Fibroblast of lung (primary cell): ENCODE measurements at regions not wholly inside any gene's neighbourhood (a gene's known extent, or its start where the extent isn't known, plus 50 kb on each side); places are given as distances from the start of the nearest gene placed in this dataset.
A peak's percentile ranks its signal among the peaks of the same experiment; 100 is the strongest.

Experiments
- DNase-seq, 2 donors: peaks; one replicate each; pipeline versions ENCODE4 v3.0.0 to v3.0.0-alpha.2; 2010; ENCODE audit warnings: low read depth in 2 of 2
- H2AFZ ChIP-seq: 2 replicates; pipeline ENCODE4 v1.5.1; 2012; ENCODE audit warnings: low read length, control low read depth, inconsistent platforms
- H3K27ac ChIP-seq: 2 replicates; pipeline ENCODE4 v1.5.1; 2011; ENCODE audit warnings: low read length, control low read depth; ENCODE audit not compliant: insufficient read depth
- H3K27me3 ChIP-seq: 2 replicates; pipeline ENCODE4 v1.5.1; 2011; ENCODE audit warnings: mild to moderate bottlenecking, low read length; ENCODE audit not compliant: control insufficient read depth, insufficient read depth
- H3K36me3 ChIP-seq: 2 replicates; pipeline ENCODE4 v1.5.1; 2011; ENCODE audit warnings: low read length; ENCODE audit not compliant: control insufficient read depth, insufficient read depth
- H3K4me1 ChIP-seq: 2 replicates; pipeline ENCODE4 v1.5.1; 2011; ENCODE audit warnings: low read length; ENCODE audit not compliant: control insufficient read depth, insufficient read depth; ENCODE audit errors: extremely low read depth
- H3K4me2 ChIP-seq: 2 replicates; pipeline ENCODE4 v1.5.1; 2011; ENCODE audit warnings: low read length, control low read depth; ENCODE audit not compliant: insufficient read depth; ENCODE audit errors: extremely low read depth
- H3K4me3 ChIP-seq, 4 experiments: fragments of 200-600 bp in 1 of 4; sonication (generic) in 1 of 4; replicated peaks in 1 of 4; 2 replicates each; pipeline ENCODE4 v1.5.1; 2011 to 2016; ENCODE audit warnings: low read length in 4 of 4, low read depth in 3 of 4, mild to moderate bottlenecking in 3 of 4, control low read depth in 2 of 4, inconsistent platforms in 1 of 4, mixed read lengths in 1 of 4; ENCODE audit not compliant: insufficient read depth in 1 of 4; ENCODE audit errors: control extremely low read depth in 1 of 4
- H3K79me2 ChIP-seq: 2 replicates; pipeline ENCODE4 v1.5.1; 2012; ENCODE audit warnings: mild to moderate bottlenecking, low read length, inconsistent platforms; ENCODE audit not compliant: control insufficient read depth, insufficient read depth
- H3K9ac ChIP-seq: 2 replicates; pipeline ENCODE4 v1.5.1; 2011; ENCODE audit warnings: mild to moderate bottlenecking, low read length, control low read depth; ENCODE audit not compliant: insufficient read depth
- H3K9me3 ChIP-seq: 2 replicates; pipeline ENCODE4 v1.5.1; 2012; ENCODE audit warnings: low read depth, low read length; ENCODE audit not compliant: control insufficient read depth, insufficient read depth
- H4K20me1 ChIP-seq: 2 replicates; pipeline ENCODE4 v1.5.1; 2011; ENCODE audit warnings: low read length; ENCODE audit not compliant: control insufficient read depth, insufficient read depth; ENCODE audit errors: extremely low read depth
- EZH2 ChIP-seq: IDR thresholded peaks from 2 replicates; pipeline ENCODE4 v1.5.1; 2012; ENCODE audit warnings: low read length, control low read depth, mild to moderate bottlenecking; ENCODE audit errors: missing control alignments
- TF ChIP-seq, protein P1 (sequence below), 2 donors: IDR thresholded peaks in 1 of 2; conservative IDR thresholded peaks in 1 of 2; 1 replicate in 1 of 2; 2 replicates in 1 of 2; pipeline ENCODE4 v1.5.1; 2011 to 2012; ENCODE audit warnings: low read length in 2 of 2, control low read depth in 1 of 2, inconsistent platforms in 1 of 2, low read depth in 1 of 2, mild to moderate bottlenecking in 1 of 2

- peak in 1 of 2 donors; percentile 23 for DNase-seq
- Histone ChIP-seq H3K9ac (no peak overlapping the region), H3K27me3 (no peaks in the 10 kb centered on the region), H3K9me3 (no peaks in the 10 kb centered on the region), H3K4me2 (no peak overlapping the region), H3K27ac (peak overlapping the region; percentile 64), H3K4me1 (peaks cover 4% of the 10 kb centered on the region), H2AFZ (no peak overlapping the region), H4K20me1 (no peaks in the 10 kb centered on the region), H3K79me2 (no peaks in the 10 kb centered on the region), H3K36me3 (no peaks in the 10 kb centered on the region), H3K4me3 (no peak overlapping the region)
- TF ChIP-seq EZH2: no peak
- TF ChIP-seq, protein P1, sequence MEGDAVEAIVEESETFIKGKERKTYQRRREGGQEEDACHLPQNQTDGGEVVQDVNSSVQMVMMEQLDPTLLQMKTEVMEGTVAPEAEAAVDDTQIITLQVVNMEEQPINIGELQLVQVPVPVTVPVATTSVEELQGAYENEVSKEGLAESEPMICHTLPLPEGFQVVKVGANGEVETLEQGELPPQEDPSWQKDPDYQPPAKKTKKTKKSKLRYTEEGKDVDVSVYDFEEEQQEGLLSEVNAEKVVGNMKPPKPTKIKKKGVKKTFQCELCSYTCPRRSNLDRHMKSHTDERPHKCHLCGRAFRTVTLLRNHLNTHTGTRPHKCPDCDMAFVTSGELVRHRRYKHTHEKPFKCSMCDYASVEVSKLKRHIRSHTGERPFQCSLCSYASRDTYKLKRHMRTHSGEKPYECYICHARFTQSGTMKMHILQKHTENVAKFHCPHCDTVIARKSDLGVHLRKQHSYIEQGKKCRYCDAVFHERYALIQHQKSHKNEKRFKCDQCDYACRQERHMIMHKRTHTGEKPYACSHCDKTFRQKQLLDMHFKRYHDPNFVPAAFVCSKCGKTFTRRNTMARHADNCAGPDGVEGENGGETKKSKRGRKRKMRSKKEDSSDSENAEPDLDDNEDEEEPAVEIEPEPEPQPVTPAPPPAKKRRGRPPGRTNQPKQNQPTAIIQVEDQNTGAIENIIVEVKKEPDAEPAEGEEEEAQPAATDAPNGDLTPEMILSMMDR (conservative IDR thresholded peaks at IDR 0.05 in 1 of 2, IDR thresholded peaks at IDR 0.05 in 1 of 2; ENCODE audit: low read depth in 1 of 2, low read length in 2 of 2): no peak
Measured at GRCh38 chr3:39638301-39638700, 170.8 kb downstream of the MOBP start.

DNA sequence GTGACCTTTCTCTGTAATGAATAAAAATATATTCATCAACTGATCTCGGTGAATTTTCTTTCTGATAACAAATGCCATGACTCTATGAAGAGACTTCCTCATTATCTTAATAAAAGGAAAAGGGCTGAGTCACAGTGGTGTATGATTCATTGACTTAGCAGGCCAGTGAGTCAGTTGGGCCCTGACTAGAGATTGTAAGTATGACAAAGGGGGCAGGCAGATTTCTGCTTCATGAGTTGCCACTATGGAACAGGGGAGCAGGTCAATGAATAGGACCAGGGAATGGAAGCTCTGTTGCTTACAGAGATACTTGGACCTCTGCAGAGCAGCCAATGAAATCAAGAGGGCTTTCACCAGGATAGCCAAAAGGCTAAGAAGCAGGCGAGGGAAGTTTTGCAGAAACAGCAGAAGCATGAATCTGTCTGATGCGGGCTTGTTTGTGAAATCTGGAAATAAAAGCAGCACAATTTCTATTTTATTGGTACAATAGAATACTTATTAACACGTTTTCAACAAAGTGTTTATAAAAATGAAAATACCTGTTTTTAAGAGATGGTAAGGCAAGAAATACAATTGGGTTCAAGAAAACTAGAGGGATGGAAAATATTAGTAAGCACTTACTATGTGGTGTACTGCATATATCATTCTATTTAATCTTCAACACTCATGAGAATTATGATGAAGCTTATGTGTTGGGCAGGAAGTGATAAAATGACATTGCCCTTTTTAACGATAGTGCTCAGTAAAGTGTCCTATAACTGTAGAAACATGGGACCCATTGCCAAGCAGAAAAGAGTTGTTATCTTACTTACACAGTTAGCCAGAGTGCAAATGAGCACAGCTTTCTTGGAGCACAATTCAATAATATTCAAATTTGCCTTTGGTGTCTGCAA is 169.8 kb upstream of the MYRIP start:
- Histone ChIP-seq H3K4me3 (no peak overlapping the region), H3K4me2 (peak overlapping the region; percentile 62), H3K27ac (peak overlapping the region; percentile 64), H3K4me1 (peaks cover 4% of the 10 kb centered on the region), H3K9me3 (no peaks in the 10 kb centered on the region), H2AFZ (no peak overlapping the region), H3K36me3 (no peaks in the 10 kb centered on the region), H3K27me3 (no peaks in the 10 kb centered on the region), H3K79me2 (no peaks in the 10 kb centered on the region), H4K20me1 (no peaks in the 10 kb centered on the region), H3K9ac (no peak overlapping the region)
- peak; percentile 88 to 98 for DNase-seq
- no peak for TF ChIP-seq EZH2
- TF ChIP-seq, protein P1 (conservative IDR thresholded peaks at IDR 0.05 in 1 of 2, IDR thresholded peaks at IDR 0.05 in 1 of 2; ENCODE audit: low read depth in 1 of 2, low read length in 2 of 2): no peak

GRCh38 chr3:39641274-39641673 is 168.1 kb upstream of the MYRIP start:
- no peaks in the 10 kb centered on the region for H4K20me1 ChIP-seq
- H3K27me3 ChIP-seq: no peaks in the 10 kb centered on the region
- no peak overlapping the region for H3K4me3 ChIP-seq
- no peaks in the 10 kb centered on the region for H3K9me3 ChIP-seq
- no peaks in the 10 kb centered on the region for H3K36me3 ChIP-seq
- H3K79me2 ChIP-seq: no peaks in the 10 kb centered on the region
- H3K4me1 ChIP-seq: peaks cover 4% of the 10 kb centered on the region
- no peak overlapping the region for H3K9ac ChIP-seq
- no peak for TF ChIP-seq EZH2
- TF ChIP-seq, protein P1 (conservative IDR thresholded peaks at IDR 0.05 in 1 of 2, IDR thresholded peaks at IDR 0.05 in 1 of 2; ENCODE audit: low read depth in 1 of 2, low read length in 2 of 2): no peak
- H2AFZ ChIP-seq: no peak overlapping the region
- no peak overlapping the region for H3K4me2 ChIP-seq
- H3K27ac ChIP-seq: no peak overlapping the region
- no peak for DNase-seq
